Fibroblast of villous mesenchyme (primary cell): ENCODE measurements at regions not wholly inside any gene's neighbourhood (a gene's known extent, or its start where the extent isn't known, plus 50 kb on each side); places are given as distances from the start of the nearest gene placed in this dataset.
A peak's percentile ranks its signal among the peaks of the same experiment; 100 is the strongest.

Source experiments
- DNase-seq: peaks from one replicate; pipeline ENCODE4 v3.0.0-alpha.2; 2010; ENCODE audit warnings: low read depth
- H3K4me3 ChIP-seq: 2 replicates; pipeline ENCODE4 v1.5.1; 2011; ENCODE audit warnings: low read depth, mild to moderate bottlenecking, low read length
- CTCF ChIP-seq: IDR thresholded peaks from 2 replicates; pipeline ENCODE4 v1.5.1; 2012; ENCODE audit warnings: low read depth, mild to moderate bottlenecking, low read length; ENCODE audit not compliant: insufficient read depth

DNA sequence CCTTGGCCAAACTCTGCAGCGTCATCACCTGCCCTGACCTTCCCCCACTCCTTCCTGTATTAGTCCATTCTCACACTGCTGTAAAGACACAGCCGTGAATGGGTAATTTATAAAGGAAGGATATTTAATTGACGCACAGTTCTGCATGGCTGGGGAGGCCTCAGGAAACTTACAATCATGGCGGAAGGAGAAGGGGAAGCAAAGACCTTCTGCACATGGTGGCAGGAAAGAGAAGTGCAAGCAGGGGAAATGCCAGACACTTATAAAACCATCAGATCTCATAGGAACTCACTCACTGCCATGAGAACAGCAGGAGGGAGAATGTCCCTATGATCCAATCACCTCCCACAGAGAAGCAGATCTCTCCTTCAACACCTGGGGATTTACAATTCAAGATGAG is 408.5 kb downstream of the PTPRU start:
- TF ChIP-seq CTCF = no peak
- H3K4me3 ChIP-seq = no peak overlapping the region
- DNase-seq = no peak

GRCh38 chr1:29643838-29644440 is 407.6 kb downstream of the PTPRU start:
- DNase-seq = no peak
- H3K4me3 ChIP-seq = no peak overlapping the region
- TF ChIP-seq CTCF = no peak

DNA sequence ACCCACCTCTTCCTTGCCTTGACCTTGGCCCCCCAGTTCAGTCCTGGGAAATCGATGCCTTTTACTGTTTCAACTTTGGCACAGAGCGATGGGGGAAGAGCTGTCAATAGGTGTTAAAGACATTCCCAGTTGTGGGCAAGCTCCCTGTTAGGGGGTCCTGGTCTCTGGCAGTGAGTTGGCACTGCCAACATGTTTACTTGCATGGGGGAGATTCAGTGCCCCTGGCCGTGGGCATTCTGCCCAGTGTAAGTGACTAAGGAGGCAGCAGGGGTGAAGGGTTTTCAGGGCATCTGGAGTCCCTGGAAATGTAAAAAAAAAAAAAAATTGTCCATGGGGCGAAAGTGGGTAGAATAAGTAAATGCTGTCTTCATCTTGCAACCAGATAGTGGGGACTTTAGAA is 407.0 kb downstream of the PTPRU start:
- H3K4me3 ChIP-seq = no peak overlapping the region
- DNase-seq = no peak
- no peak for TF ChIP-seq CTCF

GRCh38 chr1:29642519-29642918 is 406.2 kb downstream of the PTPRU start:
- DNase-seq = no peak
- H3K4me3 ChIP-seq = no peak overlapping the region
- TF ChIP-seq CTCF = no peak

- no peak overlapping the region for H3K4me3 ChIP-seq
- no peak for DNase-seq
- TF ChIP-seq CTCF = no peak
Measured at GRCh38 chr1:29641921-29642320, 405.6 kb downstream of the PTPRU start.

GRCh38 chr1:29640428-29640785 is 404.1 kb downstream of the PTPRU start:
- no peak for TF ChIP-seq CTCF
- no peak for DNase-seq
- no peak overlapping the region for H3K4me3 ChIP-seq

- H3K4me3 ChIP-seq = no peak overlapping the region
- DNase-seq = peak; percentile 28
- TF ChIP-seq CTCF = no peak
Measured at GRCh38 chr1:29639741-29640427, 403.6 kb downstream of the PTPRU start.
